Activated CD4-positive, alpha-beta T cell treated with anti-CD3 and anti-CD28 coated beads, Interleukin-2, amount 10 ng/mL, durations not matched to agents 7 days and 5 days (primary cell): ENCODE measurements at regions not wholly inside any gene's neighbourhood (a gene's known extent, or its start where the extent isn't known, plus 50 kb on each side); places are given as distances from the start of the nearest gene placed in this dataset.

Experiments
- CTCF ChIA-PET: fragments of 350-600 bp; sonication (Branson Sonifier 250); formaldehyde crosslinking; loops from one replicate; lab custom pipeline; 2021; ENCODE audit warnings: antibody characterized with exemption; lab: Charles Lee
- POLR2A ChIA-PET: fragments of 350-600 bp; sonication (Branson Sonifier 250); formaldehyde crosslinking; loops from one replicate; lab custom pipeline; 2021; ENCODE audit warnings: antibody characterized with exemption; lab: Charles Lee
- DNase-seq: peaks from one replicate; pipeline ENCODE4 v3.0.0-alpha.2; 2020
- H3K27ac Mint-ChIP-seq: one replicate; pipeline ENCODE4 v1.8.0; 2021; ENCODE audit warnings: mild to moderate bottlenecking, moderate library complexity, mixed read lengths
- H3K27me3 Mint-ChIP-seq: one replicate; pipeline ENCODE4 v1.8.0; 2021; ENCODE audit warnings: mixed read lengths
- H3K36me3 Mint-ChIP-seq: one replicate; pipeline ENCODE4 v1.8.0; 2021; ENCODE audit warnings: low read depth, mixed read lengths
- H3K4me1 Mint-ChIP-seq: one replicate; pipeline ENCODE4 v1.8.0; 2021; ENCODE audit warnings: mixed read lengths
- H3K4me3 Mint-ChIP-seq: one replicate; pipeline ENCODE4 v1.8.0; 2021; ENCODE audit warnings: mild to moderate bottlenecking, moderate library complexity, mixed read lengths
- H3K9me3 Mint-ChIP-seq: one replicate; pipeline ENCODE4 v1.8.0; 2021; ENCODE audit warnings: mixed read lengths

DNA sequence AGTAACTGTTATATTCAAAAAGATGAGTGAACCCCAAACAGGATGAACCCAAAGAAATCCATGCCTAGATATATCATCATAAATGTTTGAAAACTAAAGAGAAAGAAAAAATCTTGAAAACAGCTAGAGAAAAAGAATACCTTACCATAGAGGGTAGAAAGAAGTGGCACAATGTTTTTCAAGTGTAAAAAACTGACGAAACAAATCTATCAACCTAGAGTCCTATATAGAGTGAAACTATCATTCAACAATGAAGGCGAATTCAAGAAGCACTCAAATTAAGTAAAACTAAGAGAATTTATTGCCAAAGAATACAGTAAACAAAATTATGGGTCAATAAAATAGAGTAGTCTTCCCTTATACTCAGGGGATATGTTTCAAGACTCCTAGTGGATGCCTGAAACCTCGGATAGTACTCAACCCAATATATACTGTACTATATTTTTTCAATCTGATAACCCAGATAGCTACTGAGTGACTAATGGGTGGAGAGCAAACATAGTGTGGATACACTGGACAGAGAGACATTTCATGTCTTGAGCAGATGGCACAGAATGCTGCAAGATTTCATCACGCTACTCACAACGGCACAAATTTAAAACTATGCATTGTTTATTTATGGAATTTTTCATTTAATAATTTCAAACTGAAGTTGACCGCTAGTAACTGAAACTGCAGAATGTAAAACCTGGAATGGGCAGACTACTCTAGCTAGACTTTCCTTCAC, 52.6 kb upstream of the TMEM106B start:
- H3K27me3 Mint-ChIP-seq: peaks cover 2% of the 10 kb centered on the region
- H3K27ac Mint-ChIP-seq: no peak overlapping the region
- H3K4me3 Mint-ChIP-seq: no peak overlapping the region
- H3K4me1 Mint-ChIP-seq: peaks cover 4% of the 10 kb centered on the region
- ChIA-PET POLR2A (no interaction called here), CTCF (no interaction called here)
- DNase-seq: no peak
- no peaks in the 10 kb centered on the region for H3K9me3 Mint-ChIP-seq
- no peaks in the 10 kb centered on the region for H3K36me3 Mint-ChIP-seq

DNA sequence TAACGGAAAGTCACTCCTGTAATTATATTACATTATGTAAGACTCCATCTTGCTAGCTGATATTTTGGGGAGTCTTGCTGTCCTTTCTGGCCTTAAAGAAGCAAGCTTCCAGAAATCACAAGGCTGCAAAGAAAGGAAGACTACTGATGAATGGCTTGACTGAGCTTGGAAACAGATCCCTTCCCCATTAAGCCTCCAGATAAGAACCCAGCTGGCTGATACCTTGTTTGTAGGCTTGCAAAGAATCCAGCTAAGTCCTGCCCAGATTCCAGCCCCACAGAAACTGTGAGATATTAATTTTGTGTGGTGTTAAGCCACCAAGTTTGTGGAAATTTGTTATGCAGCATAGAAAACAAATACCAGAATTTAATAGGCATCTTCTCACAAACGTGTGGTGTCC, 49.9 kb upstream of the TMEM106B start:
- Mint-ChIP-seq H3K4me3 (no peak overlapping the region), H3K36me3 (peaks cover 2% of the 10 kb centered on the region), H3K9me3 (peaks cover 3% of the 10 kb centered on the region), H3K27me3 (no peaks in the 10 kb centered on the region), H3K4me1 (peaks cover 4% of the 10 kb centered on the region), H3K27ac (no peak overlapping the region)
- no peak for DNase-seq
- POLR2A ChIA-PET: no interaction called here
- CTCF ChIA-PET: no interaction called here
